HuH-7.5 (cell line): ENCODE measurements at regions not wholly inside any gene's neighbourhood (a gene's known extent, or its start where the extent isn't known, plus 50 kb on each side); places are given as distances from the start of the nearest gene placed in this dataset.

Experiments used
- DNase-seq: peaks from one replicate; pipeline ENCODE4 v3.0.0; 2011; ENCODE audit warnings: low spot score

DNA sequence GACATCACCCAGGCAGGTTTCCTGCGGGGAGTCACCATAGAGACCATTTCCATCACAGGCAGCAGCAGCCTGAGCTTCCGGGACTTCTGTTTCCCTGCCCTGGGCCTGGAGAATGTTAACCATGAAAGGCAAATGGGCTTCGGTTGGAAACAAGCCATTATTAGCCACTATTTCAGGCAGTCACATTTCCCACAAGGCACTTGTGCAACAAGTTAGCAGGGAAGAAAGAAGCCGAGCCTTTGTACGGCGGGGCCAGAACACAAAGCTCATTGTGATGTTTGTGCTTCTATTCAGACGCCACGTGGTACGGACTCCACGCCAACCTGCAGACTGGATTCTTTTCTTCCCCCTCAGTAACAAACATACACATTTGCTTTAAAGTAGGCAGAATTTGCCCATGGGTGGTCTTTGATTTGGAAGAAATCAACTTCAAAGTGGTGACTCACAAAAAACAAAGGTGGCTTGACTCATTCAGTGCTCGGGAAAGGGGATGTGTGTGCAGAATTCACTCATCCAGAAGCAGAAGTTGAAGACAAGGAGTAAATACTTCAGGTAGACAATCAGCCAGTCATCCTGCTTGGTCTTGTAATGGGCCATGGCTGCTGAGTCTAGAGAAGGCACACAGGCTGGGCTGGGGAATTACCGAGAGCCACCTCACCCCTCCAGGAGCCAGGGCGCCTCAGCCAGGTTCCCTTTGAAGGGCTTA lies 154.2 kb upstream of the PRMT8 start:
- DNase-seq: no peak

GRCh38 chr12:3337944-3338343 lies 153.1 kb upstream of the PRMT8 start:
- no peak for DNase-seq

DNA sequence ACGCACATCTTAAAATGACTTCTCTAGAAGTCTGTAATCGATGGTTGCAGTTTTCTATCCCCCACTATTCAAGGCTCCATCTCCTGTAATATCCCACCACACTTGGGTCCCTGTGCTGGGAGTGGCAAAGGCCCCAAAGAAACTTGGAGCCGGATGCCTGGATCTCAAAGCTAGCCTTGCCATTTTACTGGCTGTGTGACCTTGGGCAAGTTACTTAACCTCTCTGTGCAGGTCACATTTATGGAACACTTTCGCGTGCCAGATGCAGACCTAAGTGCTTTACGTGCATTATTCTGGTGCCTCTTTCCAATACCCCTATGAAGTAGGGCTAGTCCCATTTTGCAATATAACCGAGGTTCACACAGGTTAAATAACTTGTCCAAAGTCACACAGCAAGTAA lies 151.8 kb upstream of the PRMT8 start:
- DNase-seq: no peak

GRCh38 chr12:3341594-3341993 lies 149.4 kb upstream of the PRMT8 start:
- no peak for DNase-seq

DNA sequence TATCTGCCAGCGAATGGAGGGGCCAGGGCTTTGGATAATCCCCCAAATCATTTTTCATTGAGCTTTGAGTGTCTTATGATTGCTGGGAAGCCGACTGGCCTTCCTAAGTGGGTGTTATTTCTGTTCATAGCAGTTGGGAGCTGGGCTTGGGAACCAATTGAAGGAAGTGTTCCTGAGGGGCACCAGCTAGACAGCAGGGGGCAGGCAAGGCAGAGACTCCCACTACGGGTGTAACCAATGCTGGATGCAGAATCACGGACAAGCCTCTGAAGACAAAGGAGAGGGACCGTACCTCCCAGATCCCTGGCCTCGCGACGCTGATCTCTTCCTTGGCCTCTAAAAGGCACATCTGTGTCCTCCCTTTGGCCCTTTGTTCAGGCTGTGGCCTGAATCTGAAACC lies 149.0 kb upstream of the PRMT8 start:
- DNase-seq: peak; percentile 33

- no peak for DNase-seq
These were observed 142.9 kb upstream of the PRMT8 start for GRCh38 chr12:3348055-3348454.

DNA sequence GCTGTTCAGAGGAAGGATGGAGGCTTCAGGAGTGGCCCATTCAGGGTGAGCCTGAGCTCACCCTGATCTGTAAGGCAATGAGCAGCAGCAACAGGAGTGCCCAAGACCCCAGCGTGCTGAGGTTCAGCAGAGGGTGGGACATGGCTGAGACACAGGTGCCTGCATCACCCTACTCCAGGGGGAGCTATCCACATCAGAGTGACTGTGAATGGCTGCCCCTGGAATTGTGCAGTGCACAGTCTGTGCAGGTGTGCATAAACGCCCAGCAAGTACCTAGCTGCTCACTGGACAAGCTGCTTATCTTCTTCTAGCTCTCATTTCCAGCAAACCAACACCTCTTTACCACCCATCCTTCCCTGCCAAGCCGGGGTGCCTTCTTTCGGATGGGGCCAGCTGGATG lies 140.6 kb upstream of the PRMT8 start:
- DNase-seq: no peak

DNA sequence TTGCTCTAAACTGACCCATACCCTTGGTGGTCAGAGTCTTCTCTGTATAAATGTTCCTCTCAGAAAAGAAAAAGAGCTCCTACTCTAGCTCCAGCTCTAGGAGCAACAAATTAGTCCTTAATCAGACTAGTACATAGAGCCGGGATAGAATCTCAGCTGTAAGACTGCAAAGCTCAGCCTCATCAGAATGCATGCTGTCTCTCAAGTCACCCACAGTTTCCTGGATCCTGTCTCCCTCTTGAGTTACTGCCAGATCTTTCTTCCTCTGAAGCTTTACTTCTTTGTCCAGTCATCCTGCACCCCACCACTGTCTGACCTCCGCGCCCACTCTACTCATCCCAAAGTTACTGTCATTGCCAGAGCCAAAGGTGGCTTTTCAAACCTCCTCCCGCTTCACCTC lies 139.3 kb upstream of the PRMT8 start:
- no peak for DNase-seq

GRCh38 chr12:3352230-3352629 lies 138.8 kb upstream of the PRMT8 start:
- DNase-seq: no peak

DNA sequence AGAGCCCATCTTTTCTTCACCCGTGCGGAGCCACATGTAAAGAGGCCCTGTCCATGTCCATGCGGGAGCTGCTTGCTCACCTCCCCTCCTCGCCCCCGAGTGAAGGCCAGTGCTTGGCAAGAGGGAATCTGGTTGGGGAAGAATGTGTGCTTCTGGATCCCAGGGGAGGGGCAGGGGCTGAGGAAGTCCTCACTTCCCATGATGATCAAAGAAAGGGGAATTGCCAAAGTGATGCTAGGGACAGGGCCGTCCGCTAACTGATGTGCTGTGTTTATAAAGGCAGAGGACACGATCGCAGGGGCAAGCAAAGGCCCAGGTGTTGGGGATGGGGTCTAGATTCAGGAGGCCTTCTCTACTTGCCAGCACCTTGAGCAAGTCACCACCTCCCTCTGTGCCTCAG lies 137.4 kb upstream of the PRMT8 start:
- DNase-seq: no peak

DNA sequence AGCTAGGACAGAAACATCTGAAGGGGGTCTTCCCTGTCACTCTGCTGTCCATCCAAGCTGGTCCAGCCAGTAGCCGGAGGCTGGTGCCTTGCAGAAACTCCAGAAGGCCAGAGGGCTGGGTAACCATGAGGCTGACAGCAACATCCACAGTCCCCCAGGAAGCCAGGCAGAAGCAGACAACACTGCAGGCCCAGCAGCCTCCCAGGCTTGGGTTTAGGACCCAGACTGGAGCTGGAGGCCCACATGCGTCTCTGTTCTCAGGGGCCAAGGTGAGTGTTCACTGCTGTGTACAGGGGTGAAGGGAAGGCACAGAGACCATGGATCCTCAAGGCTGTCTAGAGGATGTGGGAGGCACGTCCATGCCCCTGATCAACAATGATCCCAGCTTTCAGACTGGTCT lies 136.4 kb upstream of the PRMT8 start:
- DNase-seq: no peak

GRCh38 chr12:3355378-3355900 lies 135.6 kb upstream of the PRMT8 start:
- DNase-seq: no peak

GRCh38 chr12:3357950-3358525 lies 133.0 kb upstream of the PRMT8 start:
- DNase-seq: no peak

- no peak for DNase-seq
These were observed 131.5 kb upstream of the PRMT8 start for GRCh38 chr12:3359478-3359877.

- no peak for DNase-seq
These were observed 129.9 kb upstream of the PRMT8 start for GRCh38 chr12:3361146-3361545.

DNA sequence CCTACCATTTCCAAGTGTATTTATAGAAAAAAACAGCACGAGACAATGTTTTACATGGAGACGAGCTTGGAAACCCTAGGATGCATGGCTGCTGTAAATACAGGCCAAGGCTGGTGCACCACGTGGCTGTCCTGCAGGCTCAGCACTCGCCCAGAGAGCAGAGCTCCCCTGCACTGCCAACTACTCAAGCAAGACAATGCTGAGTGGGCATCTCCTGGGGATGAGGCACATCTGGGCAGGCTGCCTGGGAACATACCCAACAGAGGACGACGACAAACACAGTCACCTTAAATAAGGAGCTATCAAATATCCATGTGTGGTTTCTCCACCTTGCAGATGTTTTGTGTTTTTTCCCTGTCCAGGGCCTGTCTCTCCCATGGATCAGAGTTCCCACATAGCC lies 128.3 kb upstream of the PRMT8 start:
- DNase-seq: no peak

DNA sequence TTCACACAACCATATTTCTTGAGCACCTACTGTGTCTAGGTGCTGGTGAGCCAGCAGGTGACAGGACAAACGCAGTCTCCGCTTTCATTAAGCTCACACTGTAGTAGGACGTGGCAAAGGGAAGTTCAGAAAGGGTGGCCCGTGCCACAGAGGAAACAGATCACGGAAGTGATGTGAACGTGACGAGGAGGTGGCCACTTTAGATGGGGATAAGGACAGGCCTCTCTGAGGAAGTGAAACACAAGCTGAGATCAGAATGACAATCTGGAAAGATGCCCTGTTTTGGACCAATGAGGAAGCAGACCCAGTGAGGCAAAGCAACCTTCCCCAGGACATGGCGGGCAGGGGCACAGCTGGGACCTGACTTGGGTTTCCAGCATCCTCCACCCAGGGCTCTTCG lies 127.4 kb upstream of the PRMT8 start:
- DNase-seq: no peak

GRCh38 chr12:3364226-3364625 lies 126.8 kb upstream of the PRMT8 start:
- no peak for DNase-seq

- DNase-seq: no peak
These were observed 126.1 kb upstream of the PRMT8 start for GRCh38 chr12:3364661-3365462.

DNA sequence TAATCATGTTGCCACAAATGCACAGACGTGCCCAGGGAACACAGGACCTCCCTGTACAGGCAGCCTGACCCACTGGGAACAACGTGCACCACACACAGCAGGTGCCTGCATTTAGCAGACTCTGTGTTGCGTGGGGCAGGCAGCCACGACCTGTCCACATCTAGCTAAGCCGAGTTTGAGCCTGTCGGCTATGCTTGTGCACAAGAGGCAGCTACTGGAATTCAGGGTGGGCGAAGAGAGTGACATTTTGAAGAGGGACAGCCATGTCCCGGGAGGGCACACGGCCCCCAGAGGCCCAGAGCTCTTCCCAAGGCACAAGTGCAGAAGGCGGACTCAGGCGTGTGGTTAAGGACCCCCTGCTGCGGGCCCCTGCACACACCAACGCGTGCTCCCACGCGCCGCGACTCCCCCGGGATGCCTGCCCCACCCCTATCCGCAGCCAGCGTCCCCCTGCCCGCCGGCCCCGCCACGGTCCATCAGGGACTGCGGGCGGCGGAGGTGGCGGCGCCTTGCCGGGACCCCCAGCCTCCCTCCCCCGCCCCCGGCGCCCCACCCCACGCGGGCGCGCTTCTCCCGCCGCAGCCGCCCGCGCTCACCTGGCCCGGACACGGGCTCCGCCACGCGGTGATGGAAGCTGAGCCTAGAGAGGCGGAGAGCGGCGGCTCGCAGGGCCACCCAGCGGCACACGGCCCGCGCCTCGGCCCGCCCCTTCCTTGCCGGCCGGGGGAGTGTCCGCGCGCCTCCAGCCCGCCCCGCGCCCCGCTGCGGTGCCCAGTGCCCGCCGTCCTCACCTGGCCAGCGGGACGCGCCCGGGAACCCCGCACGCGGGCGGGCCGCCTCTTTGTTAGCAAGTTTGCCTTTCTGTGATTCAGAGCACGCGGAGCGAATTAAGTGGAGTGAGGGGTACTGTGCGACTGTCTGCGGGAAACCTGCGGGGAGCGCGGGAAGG lies 125.3 kb upstream of the PRMT8 start:
- DNase-seq: no peak

DNA sequence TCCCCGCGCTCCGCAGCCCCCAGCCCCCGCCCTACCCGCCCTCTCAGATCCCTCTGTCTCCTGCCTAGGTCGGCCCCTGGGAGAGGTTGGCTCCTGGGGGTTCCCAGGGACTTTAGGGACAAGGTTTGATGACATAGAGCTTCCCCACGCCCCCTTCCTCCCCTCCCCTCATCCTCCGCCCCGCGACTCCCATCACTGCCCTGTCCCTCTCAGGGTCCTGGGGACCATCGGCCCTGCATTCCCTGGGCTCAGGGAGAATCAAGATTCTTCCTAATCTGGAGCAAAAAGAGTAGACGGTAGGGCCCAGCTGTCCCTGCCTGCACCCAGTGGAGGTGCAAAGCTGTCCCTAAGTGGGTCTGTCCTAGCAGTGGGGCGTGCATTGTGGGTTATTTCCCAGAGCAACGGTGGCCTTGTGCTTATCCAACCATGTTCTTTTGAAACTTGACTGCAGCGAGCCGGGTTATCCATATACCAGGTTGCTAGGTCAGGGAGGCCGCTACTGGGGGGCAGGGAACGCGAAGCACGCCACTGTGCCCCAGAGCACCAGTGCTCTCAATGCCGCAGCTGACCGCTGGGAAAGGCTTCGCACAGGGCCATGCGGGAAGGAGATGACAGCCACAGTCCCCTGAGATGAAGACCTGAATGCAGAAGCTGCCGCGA lies 124.4 kb upstream of the PRMT8 start:
- DNase-seq: no peak
